Inferior parietal cortex (tissue), 1 donor: ENCODE measurements at regions not wholly inside any gene's neighbourhood (a gene's known extent, or its start where the extent isn't known, plus 50 kb on each side); places are given as distances from the start of the nearest gene placed in this dataset.

Experiments
- DNase-seq: peaks from one replicate; pipeline ENCODE4 v3.0.0-alpha.2; 2016; ENCODE audit errors: extremely low spot score

DNA sequence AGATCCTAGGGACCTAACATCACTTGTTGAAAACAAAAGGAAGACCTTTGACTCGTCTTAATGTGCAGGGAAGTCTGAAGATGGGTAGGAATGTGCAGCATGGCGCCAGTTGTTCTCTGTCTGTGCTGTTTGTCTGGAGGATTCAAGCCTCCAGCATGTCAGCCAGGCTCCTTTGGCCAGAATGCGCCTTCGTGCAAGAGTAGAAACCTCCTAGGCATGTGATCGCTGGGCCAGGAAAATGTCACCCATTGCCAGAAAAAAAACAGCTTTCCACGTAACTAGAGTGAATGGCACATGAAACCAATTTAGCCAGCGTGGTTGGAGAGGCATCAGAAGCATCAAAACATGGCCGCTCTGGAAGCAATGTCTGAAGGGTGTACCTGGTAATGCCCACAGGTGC is 132.7 kb downstream of the EDN1 start:
- DNase-seq = no peak

DNA sequence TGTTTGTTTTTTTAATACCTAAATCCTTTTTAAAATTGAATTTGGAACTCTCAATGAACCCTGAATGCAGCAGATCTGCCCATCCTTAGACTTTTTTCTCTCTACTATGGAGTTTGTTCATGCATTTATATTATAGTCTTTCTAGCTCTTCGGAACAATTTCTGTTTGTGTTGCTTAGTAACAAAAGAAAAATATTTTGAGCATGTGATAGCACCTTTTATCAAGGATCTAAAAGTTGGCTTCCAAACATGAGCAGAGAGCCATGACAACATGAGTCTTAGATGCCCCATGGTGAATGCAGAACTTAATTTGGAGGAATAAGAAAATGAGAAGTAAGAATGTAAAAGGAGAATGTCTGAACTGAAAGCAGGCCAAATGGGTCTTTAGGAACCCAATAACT is 133.7 kb downstream of the EDN1 start:
- DNase-seq = no peak

DNA sequence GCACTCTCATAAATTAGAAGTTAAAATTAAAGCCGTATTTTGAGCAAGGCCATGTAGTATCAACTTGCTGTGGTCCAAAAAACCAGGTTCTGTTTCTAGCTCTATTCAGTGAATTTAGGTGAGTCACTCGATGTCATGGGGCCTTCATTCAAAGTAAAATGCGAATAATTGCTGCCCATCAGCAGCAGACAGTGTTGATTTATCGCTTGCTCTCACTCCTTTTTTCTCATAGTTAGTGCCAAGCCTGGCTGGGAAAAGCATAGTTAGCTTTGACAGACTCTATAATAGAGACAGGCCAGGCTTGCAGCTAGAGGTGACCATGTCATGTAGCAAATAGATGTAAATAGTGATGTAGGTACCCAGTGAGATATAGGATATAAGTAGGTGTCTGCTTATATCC is 136.0 kb downstream of the EDN1 start:
- DNase-seq = no peak

DNA sequence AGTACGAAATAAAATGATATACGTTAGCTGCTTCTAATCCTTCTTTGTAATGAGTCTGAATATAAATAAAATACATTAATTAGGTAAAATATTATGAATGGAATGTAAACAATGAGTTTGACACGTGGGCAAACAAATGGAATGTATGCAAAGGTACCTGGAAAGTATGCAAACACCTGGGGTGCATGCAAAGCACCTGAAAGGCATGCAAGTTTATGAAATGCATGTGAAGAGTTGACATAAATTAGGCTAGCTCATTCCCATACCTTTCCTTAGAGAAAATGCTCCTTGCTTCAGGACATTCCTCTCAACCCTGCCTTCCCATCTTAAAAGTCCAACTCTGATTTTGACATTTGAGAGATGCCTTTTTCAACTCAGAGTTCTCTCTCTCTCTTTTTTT is 140.9 kb downstream of the EDN1 start:
- DNase-seq = no peak

DNA sequence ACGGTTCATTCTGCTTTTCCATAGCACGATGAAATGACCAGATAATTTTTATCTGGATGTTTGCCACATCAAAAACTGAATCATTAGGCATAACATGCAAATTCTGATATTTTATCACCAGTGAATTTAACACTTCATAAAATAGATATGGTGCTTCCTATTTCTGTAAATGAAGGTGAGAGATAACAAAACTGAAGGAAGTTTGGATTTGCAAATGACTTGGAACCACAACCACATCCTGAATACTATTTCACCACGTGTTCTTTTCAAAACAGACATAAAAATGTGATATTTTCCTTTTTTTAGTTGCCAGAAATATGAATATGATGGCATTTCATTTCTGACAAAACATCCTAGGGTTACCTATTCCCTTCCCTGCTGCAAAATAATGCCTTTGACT is 146.1 kb downstream of the EDN1 start:
- DNase-seq = no peak

DNA sequence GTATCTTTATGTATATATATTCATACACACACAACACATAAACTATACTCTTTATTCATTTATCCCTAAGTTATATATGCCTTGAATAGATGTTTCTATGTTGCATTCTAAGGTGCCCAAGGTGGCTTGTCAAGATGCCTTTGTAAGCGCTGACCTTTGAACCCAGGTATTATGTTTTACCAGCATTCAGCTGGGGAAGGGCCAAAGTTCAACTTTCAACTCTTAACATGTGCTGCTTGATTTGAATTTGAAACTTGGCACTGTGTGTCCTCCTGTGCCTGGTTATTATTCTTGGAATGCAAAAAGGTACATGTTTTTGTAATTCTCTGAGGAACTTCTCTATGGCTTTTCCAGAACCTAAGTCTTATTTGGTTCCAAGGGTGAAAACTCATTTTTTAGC is 146.5 kb downstream of the EDN1 start:
- DNase-seq = no peak

DNA sequence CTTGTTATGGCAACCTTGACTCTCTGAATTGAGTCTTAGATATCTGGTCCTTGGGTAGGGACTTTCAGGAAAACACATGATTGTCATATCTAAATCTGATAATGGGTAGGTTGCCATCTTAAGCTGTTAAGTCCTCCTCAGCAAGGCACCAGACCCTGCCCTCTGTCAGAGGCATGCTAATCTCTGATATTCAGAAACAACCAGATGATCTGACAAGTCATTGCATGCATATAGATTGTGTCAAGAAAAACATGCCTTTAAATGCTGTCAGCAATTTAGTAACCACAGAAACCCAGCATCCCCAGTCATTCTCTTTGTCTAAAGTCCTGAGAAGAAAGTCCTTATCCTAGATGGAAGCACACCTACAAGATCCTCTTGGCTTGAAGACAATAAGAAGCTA is 149.1 kb downstream of the EDN1 start:
- no peak for DNase-seq

DNA sequence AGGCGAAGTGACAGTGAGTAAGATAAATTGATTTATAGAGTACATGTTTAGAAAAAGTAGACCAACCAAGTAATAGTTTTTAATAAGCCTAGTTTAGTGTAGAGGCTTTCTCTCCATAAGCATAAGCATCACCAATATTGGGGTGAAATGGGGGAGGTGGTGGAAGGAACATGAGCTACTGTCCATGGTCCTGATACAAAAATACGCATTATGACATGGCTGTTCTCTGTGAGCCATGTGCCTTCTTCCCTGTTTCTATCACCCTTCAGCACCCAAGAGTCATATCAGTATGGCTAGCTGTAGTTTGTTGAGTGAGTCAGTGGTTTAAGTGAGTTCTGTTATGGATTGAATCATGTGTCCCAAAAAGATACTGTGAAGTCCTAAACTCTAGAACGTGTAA is 150.8 kb downstream of the EDN1 start:
- DNase-seq = no peak

DNA sequence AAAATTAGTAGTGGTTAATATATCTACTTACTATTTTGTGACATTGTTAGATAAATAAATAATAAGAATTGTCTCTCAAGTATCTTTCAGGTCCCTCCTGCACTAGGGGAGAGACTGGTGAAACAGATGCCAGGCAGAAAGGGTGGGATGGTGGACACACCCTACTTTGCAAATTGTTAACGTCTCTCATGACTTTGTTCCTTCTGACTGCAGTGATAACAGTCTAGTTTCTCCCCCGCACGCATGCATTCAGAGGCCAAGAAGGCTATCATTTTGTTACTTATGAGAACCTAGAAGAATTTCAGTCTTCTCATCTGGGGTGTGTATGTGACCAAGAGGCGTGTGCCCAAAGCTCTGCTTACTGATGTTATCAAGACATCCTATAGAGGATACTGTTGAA is 152.3 kb downstream of the EDN1 start:
- no peak for DNase-seq

DNA sequence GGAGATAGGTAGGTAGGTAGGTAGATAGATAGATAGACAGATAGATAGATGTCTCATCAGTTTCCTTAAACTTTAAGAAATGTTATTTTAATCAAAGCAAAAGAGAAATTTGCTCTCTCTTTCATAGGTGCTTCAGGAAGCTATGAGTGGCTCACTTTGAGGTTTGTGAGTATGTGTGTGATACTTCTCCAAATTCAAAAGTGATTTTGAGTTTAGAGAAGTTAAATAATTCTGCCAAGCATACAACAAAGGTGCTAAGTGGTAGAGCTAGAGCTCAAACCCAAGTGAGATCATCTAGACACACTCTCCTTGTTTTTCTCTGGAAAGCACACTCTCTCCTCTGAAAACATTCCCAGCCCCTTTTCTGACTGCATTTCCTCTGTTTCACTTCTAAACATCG is 156.2 kb downstream of the EDN1 start:
- DNase-seq = no peak

DNA sequence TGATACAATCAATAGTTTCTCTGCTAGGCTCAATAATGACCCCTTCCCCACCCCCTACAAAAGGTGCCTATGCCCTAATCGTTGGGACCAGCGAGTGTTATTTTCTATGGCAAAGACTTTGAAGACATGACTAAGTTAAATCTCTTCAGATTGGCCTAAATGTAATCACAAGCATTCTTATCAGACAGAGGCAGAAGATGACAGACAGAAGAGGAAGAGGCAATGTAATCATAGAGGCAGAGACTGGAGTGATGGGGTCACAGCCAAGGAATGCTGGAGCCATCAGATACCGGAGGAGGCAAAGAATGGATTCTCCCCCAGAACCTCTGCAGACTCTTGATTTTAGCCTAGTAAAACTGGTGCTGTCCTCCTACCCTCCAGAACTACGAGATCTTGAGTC is 159.3 kb downstream of the EDN1 start:
- no peak for DNase-seq

DNA sequence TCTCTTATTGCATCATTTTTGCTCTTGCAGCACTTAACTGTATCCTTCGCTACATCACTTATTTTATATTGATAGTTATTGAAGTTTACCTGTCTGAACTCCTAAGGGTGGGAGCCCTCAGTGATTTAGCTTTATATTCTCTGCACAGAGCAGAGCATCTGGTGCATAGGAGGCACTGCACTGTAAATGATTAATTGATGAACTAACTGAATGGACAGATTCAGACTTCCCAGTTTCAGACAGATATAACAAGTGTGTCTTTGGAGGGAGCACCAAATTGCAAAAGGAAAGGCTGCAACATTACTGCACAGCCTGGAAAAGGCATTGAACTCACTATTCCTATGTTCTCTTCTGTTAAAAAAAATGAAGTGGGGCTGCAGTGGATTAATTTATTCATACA is 160.3 kb downstream of the EDN1 start:
- DNase-seq = no peak

DNA sequence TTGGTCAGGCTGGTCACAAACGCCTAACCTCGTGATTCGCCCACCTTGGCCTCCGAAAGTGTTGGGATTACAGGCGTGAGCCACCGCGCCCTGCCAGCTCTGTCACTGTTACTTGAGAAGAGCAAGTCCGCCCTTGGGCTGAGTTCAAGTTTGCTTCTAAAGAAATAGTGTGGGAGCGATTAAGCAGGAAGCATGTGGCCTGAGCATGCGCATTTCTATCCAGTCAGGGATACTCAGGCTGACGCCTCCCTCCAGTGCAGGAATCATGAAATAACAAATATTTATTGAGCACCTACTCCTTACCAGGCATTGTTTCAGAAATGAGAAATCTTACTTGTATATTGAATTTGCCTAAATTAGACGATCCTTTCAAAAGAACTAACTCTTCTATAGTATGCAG is 166.2 kb downstream of the EDN1 start:
- DNase-seq = no peak

DNA sequence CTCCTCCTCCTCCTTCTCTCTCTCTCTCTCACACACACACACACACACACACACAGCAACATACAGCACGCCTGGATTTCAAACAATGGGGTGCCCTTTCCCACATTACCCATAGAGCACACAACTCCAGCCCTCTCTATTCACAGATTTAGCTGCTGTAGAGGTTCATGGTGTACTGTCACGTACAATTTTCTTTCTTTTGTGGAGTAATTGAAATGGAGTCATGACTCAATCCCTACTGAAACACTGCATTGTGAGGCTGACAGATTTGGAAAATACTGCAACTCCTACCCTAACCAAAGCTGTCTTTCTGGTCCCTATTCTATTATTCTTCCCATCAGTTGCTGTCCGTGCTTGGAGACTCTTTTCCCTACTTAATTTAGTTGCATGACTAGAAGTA is 166.9 kb downstream of the EDN1 start:
- DNase-seq = no peak

DNA sequence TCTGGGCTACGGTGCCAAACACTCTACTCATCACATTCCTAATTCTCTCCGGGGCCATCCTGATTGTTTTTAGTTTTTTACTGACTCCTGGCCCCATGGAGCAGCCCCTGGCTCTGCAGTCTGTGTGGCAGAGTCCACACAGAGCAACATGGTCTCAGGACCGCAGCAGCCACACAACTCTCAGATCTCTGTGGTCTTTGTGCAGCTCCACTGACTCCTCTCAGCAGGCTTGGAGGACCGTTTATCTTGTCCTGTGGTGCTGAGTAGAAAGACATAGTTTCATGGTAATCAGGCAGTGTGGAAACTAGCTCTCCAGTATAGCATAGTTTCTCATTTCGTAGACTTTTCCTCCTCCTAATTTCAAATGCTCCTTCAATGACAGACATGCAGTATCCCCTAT is 168.4 kb downstream of the EDN1 start:
- DNase-seq = no peak

DNA sequence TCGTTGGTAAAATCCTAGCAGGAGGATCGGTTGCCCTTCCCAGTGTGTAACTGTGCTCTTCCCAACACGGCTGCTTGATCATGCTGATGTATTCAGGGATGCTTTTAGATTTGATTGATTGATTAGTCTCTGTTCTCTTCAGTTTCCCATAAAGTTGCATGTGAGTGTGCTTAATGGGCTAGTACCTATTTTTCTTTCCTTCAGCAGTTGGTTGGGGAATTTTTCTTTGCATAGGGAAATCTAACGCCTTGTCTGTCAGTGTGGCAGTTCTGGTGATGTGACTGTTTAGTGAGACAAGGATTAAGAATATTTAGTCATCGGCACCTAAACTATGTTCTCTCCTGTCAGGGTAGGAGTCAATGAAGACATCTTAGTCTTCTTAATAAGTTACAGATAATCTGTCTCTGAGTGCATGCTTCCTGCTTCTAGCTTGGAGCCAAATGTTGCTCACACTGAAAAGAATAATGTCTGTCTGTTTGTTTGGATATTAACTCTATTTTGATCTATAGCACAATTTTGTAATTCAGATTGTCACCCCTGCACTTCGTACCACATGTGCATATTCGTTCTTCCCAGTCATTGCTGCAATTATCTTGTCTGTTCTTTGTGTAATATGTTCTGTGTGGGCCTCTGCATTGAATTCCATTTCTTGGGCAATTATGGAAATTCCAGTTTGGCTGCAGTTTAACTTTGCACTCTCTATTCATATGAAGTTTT is 169.9 kb downstream of the EDN1 start:
- DNase-seq = no peak

DNA sequence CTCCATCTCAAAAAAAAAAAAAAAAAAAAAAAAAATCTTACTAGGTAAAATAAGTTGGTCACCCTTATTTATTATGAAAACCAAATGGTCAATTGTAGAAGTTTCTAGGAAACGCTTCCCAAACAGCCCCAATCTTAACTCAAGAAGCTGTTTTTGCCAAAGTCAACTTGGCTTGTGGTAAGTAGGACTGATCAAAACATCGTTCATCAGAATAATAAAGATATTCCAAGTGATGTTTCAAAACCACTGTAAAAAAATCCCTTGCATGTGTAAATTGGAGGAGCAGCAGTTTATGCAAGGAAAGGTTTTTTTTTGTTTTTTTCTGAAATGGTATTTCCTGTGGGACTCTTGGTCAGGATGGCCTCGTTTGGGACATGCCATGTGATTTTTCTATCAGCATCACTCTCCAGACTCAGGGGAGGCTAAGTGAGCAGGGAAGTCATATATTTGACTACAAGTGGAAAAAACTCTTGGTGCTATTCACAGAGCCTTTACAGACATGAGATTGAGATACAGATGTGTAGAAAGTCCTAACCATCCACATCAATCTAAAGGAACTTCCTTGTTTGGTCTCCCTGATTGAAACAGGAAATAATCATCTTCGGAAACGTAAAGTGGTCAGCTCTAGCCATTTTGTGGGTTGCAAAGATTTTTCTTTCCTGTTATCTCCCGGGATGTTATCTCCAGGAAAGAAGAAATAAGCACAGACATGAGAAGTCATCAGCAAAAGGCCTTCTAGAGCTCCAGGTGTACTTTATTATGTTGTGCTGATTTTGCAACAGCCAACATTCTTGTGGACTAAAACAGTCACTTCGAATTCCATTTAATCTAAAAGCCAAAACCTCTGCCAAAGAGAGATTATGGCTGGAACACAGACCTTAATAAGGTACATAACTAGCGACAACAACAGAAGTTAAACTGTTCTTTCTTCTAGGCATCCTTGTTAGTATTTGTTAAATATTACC is 177.8 kb downstream of the EDN1 start:
- DNase-seq = no peak

DNA sequence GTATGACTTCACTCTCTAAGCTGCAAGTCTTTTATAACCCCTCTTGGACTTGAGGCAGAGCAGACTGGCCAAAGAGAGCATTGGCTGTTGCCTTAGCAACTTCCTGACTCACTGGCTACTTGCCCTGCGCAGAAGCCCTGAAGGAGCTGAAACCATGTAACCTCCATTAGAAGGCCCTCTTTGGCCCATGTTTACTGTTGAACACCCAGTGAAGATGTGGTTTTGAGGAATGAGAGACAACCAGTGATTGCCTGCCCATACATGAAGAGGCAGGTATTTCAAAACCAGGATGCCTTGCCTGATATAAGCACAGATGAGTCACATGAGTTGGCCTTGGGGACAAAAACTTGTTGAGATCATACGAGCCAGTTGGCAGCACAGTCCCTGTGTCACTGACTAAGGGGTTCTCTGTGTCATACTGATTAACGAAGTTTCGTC is 182.5 kb downstream of the EDN1 start:
- no peak for DNase-seq

DNA sequence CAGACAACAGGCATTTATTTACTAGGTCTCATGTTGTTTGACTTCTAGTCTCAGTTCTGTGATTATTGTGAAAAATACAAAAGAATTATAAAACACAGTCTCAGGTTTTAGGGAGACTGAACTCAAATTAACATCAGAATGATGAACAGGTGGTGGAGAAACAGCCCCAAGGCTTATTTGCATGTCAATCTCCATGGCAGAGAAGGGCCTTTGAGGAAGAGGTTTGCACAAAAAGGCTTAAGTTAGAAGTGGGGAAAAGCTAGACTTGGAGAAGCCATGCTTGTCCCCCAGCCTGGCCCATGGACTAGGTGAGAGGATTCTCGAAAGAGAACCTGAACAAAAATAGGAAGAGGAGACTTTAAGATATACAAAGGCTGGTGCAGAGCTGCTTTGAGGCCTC is 183.3 kb downstream of the EDN1 start:
- DNase-seq = no peak

DNA sequence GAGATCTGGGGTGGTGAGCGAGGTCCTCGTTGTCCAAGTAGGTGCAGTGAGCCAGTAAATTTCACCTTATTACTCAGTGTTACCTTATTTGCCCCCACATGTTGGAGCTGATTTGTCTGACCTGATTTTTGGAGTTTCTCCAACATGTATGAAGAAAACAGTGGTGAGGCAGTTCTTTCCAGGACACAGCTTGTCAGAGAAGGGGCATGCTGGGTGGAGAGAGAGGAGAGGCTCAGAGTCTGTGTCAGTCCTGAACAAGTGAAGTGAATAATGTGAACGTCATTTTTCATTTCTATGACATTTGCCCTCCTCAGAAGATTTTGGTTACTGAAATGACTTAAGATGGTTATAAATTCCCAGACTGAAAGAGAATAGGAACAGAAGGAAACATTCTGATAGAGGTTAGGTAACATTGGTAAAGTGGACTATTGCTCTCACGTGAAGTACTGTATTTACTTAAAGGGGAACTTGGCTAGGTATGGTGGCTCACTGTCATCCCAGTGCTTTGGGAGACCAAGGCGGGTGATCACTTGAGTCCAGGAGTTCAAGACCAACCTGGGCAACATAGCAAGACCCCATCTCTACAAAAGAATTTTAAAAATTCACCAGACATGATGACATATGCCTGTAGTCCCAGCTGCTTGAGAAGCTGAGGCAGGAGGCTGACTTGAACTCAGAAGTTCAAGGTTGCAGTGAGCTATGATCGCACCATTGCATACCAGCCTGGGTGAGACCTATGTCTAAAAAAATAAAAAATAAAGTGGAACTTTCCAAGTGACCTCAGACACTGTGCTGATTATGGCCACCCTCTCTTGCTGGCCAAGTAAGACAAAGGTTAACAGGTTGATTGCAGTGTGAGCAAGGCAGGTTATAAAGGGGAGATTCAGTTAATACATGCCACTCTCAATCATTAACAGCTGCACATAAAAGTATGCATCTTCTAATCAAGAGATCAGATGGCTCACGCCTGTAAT is 184.3 kb downstream of the EDN1 start:
- DNase-seq = no peak

DNA sequence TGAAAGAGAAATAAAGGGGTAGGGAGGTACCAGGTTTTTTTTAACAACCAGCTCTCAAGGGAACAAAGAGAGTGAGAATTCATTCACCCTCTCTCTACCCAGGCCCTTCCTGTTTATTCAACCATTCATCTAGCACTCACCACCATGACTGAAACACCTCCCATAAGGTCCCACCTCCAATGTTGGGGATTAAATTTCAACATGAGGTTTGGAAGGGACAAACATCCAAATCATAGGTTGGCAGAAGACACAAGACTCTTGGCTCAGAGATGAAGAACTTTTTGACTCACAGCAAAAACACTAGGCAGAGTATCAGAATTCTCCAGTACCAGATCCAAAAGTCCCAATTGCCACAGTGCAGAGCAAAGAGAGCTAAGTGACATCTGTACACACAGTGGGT is 186.3 kb downstream of the EDN1 start:
- no peak for DNase-seq

DNA sequence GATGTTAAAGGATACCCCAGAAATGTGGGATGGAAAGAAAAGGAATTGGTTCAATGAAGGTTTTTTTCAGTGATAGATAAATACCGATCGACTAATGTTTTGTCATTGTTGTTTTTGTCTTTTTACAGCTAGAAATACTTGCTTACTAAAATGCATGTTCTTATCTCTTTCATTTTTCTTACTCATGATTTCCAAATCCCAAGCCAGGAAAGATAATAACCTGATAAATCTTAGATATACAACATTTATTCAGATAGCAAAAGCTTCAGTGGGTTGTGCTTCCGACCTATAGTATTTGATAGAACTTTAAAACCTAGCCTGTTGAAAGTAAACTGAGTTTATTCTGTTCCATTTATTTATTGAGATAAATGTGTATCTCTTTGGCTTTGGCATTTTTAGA is 187.5 kb downstream of the EDN1 start:
- no peak for DNase-seq
